ENCODE measurements at regions not wholly inside any gene's neighbourhood (a gene's known extent, or its start where the extent isn't known, plus 50 kb on each side); places are given as distances from the start of the nearest gene placed in this dataset.

DNA sequence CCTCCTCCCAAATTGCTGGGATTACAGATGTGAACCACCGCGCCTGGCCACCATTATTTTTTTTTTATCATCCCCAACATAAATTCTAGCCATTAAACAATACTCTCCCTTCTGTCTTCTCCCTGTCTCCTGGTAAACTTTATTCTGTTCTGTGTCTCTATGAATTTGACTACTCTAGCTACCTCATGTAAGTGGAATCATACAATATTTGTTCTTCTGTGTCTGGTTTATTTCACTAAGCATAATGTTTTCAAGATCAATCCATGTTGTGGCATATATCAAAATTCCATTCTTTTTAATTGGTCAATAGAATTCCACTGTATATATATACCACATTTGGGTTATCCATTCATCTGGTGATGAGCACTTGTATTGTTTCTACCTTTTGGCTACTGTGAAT is 71.6 kb downstream of the MCFD2 start:
- no peak for DNase-seq (ENCODE audit: low read depth in 1 of 2, low spot score in 1 of 2)
- Histone ChIP-seq H3K4me3 (replicated peaks; ENCODE audit: insufficient read depth, low read length) (no peak overlapping the region), H3K27me3 (ENCODE audit: insufficient read depth, poor library complexity, severe bottlenecking) (no peaks in the 10 kb centered on the region), H3K27ac (replicated peaks) (no peak overlapping the region)
- TF ChIP-seq, protein P1, sequence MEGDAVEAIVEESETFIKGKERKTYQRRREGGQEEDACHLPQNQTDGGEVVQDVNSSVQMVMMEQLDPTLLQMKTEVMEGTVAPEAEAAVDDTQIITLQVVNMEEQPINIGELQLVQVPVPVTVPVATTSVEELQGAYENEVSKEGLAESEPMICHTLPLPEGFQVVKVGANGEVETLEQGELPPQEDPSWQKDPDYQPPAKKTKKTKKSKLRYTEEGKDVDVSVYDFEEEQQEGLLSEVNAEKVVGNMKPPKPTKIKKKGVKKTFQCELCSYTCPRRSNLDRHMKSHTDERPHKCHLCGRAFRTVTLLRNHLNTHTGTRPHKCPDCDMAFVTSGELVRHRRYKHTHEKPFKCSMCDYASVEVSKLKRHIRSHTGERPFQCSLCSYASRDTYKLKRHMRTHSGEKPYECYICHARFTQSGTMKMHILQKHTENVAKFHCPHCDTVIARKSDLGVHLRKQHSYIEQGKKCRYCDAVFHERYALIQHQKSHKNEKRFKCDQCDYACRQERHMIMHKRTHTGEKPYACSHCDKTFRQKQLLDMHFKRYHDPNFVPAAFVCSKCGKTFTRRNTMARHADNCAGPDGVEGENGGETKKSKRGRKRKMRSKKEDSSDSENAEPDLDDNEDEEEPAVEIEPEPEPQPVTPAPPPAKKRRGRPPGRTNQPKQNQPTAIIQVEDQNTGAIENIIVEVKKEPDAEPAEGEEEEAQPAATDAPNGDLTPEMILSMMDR (IDR thresholded peaks at IDR 0.05; ENCODE audit: insufficient read depth, low read length) = no peak
- TF ChIP-seq GABPA (IDR thresholded peaks at IDR 0.05; ENCODE audit: low read depth) (no peak), POLR2AphosphoS5 (IDR thresholded peaks at IDR 0.05; ENCODE audit: low read depth) (no peak), REST (IDR thresholded peaks at IDR 0.05; ENCODE audit: insufficient replicate concordance, low read depth) (no peak), SPI1 (IDR thresholded peaks at IDR 0.05; ENCODE audit: borderline replicate concordance, low read depth) (no peak)

GRCh38 chr2:46843316-46843715 is 72.3 kb downstream of the MCFD2 start:
- H3K4me3 ChIP-seq (replicated peaks; ENCODE audit: insufficient read depth, low read length) = no peak overlapping the region
- DNase-seq (ENCODE audit: low read depth in 1 of 2, low spot score in 1 of 2) = no peak
- H3K27me3 ChIP-seq (ENCODE audit: insufficient read depth, poor library complexity, severe bottlenecking) = no peaks in the 10 kb centered on the region
- TF ChIP-seq GABPA (IDR thresholded peaks at IDR 0.05; ENCODE audit: low read depth) = no peak
- TF ChIP-seq, protein P1 (IDR thresholded peaks at IDR 0.05; ENCODE audit: insufficient read depth, low read length) = no peak
- TF ChIP-seq REST (IDR thresholded peaks at IDR 0.05; ENCODE audit: insufficient replicate concordance, low read depth) = no peak
- no peak for TF ChIP-seq SPI1 (IDR thresholded peaks at IDR 0.05; ENCODE audit: borderline replicate concordance, low read depth)
- no peak for TF ChIP-seq POLR2AphosphoS5 (IDR thresholded peaks at IDR 0.05; ENCODE audit: low read depth)
- no peak overlapping the region for H3K27ac ChIP-seq (replicated peaks)

GRCh38 chr2:46842876-46843275 is 72.7 kb downstream of the MCFD2 start:
- Histone ChIP-seq H3K27me3 (ENCODE audit: insufficient read depth, poor library complexity, severe bottlenecking) (no peaks in the 10 kb centered on the region), H3K4me3 (replicated peaks; ENCODE audit: insufficient read depth, low read length) (no peak overlapping the region), H3K27ac (replicated peaks) (no peak overlapping the region)
- TF ChIP-seq, protein P1 (IDR thresholded peaks at IDR 0.05; ENCODE audit: insufficient read depth, low read length) = no peak
- TF ChIP-seq POLR2AphosphoS5 (IDR thresholded peaks at IDR 0.05; ENCODE audit: low read depth) (no peak), GABPA (IDR thresholded peaks at IDR 0.05; ENCODE audit: low read depth) (no peak), SPI1 (IDR thresholded peaks at IDR 0.05; ENCODE audit: borderline replicate concordance, low read depth) (no peak), REST (IDR thresholded peaks at IDR 0.05; ENCODE audit: insufficient replicate concordance, low read depth) (no peak)
- DNase-seq (ENCODE audit: low read depth in 1 of 2, low spot score in 1 of 2) = no peak
